HepG2 (cell line): ENCODE measurements at regions not wholly inside any gene's neighbourhood (a gene's known extent, or its start where the extent isn't known, plus 50 kb on each side); places are given as distances from the start of the nearest gene placed in this dataset.

Experiments
- ATAC-seq: fragments of 200-7000 bp; cut with Tn5 transposase; 3 replicates; pipeline ENCODE4 v1.9.1; 2020; ENCODE audit warnings: mild to moderate bottlenecking, moderate library complexity
- BruUV-seq: library from RNA; stranded (reverse); fragments of 400-500 nt; replicated peaks from 2 replicates; lab custom pipeline; 2021; lab: Mats Ljungman, UMichigan
- CTCF ChIA-PET: fragments of 300-600 bp; formaldehyde crosslinking; extraction: SDS; loops from one replicate; lab custom pipeline; 2021; ENCODE audit warnings: low total read pairs, inconsistent platforms, low intra/inter-chr PET ratio; lab: Yijun Ruan, JAX
- POLR2A ChIA-PET: fragments of 350-600 bp; sonication (Branson Sonifier 250); formaldehyde crosslinking; loops from one replicate; lab custom pipeline; 2020; ENCODE audit warnings: antibody characterized with exemption, inconsistent platforms; lab: Yijun Ruan, JAX
- DNase-seq: peaks from one replicate; pipeline ENCODE4 v3.0.0-alpha.2; 2015; ENCODE audit warnings: low spot score
- FAIRE-seq: peaks from 3 replicates; lab custom pipeline; 2011; peaks lifted over from hg19 to GRCh38; lab: Jason Lieb, UNC
- H2AFZ ChIP-seq: one replicate; pipeline ENCODE4 v1.6.1; 2011; ENCODE audit warnings: low read length, inconsistent platforms
- H3K27ac ChIP-seq: fragments of 300-600 bp; 3 replicates; pipeline ENCODE4 v1.8.0; 2011; ENCODE audit warnings: mixed run types, mild to moderate bottlenecking, mixed read lengths, low read length, inconsistent platforms; ENCODE audit not compliant: insufficient read depth; ENCODE audit errors: extremely low read length
- H3K27me3 ChIP-seq, 2 experiments: fragments of 200-600 bp in 1 of 2; 2 replicates in 1 of 2; 3 replicates in 1 of 2; pipeline versions ENCODE4 v1.6.0 to v1.8.0; 2011; ENCODE audit warnings: low read length in 2 of 2, mild to moderate bottlenecking in 2 of 2, moderate library complexity in 2 of 2, inconsistent platforms in 1 of 2; ENCODE audit not compliant: insufficient read depth in 2 of 2, control insufficient read depth in 1 of 2
- H3K36me3 ChIP-seq, 2 experiments: fragments of 200-600 bp in 1 of 2; replicated peaks in 1 of 2; 2 replicates in 1 of 2; 3 replicates in 1 of 2; pipeline versions ENCODE4 v1.5.1 to v1.8.0; 2011; ENCODE audit warnings: low read length in 2 of 2, inconsistent platforms in 1 of 2; ENCODE audit not compliant: insufficient read depth in 2 of 2, control insufficient read depth in 1 of 2
- H3K4me1 ChIP-seq: 2 replicates; pipeline ENCODE4 v1.5.1; 2012; ENCODE audit warnings: low read length, inconsistent platforms; ENCODE audit not compliant: insufficient read depth
- H3K4me2 ChIP-seq: 2 replicates; pipeline ENCODE4 v1.6.0; 2011; ENCODE audit warnings: low read depth, low read length, inconsistent platforms
- H3K4me3 ChIP-seq, 3 experiments: fragments of 200-600 bp in 1 of 3; sonication (generic), shearing (Covaris generic) in 1 of 3; replicated peaks in 1 of 3; 2 replicates each; pipeline ENCODE4 v1.5.1; 2011 to 2016; ENCODE audit warnings: low read length in 3 of 3, inconsistent platforms in 2 of 3, low read depth in 2 of 3, mild to moderate bottlenecking in 2 of 3, control low read depth in 1 of 3, mixed read lengths in 1 of 3; ENCODE audit not compliant: insufficient read depth in 1 of 3
- H3K79me2 ChIP-seq: one replicate; pipeline ENCODE4 v1.6.1; 2011; ENCODE audit warnings: low read length, inconsistent platforms; ENCODE audit not compliant: insufficient read depth
- H3K9ac ChIP-seq: 2 replicates; pipeline ENCODE4 v1.6.0; 2011; ENCODE audit warnings: mild to moderate bottlenecking, low read depth, low read length, inconsistent platforms; ENCODE audit not compliant: insufficient read depth
- H3K9me3 ChIP-seq: 2 replicates; pipeline ENCODE4 v1.5.1; 2012; ENCODE audit warnings: mild to moderate bottlenecking, low read length
- H4K20me1 ChIP-seq: 2 replicates; pipeline ENCODE4 v1.6.0; 2011; ENCODE audit warnings: inconsistent platforms, mild to moderate bottlenecking, low read length, moderate library complexity; ENCODE audit not compliant: insufficient read depth
- AHR ChIP-seq: IDR thresholded peaks from 2 replicates; pipeline ENCODE4 v1.6.1; 2018; ENCODE audit warnings: missing genetic modification reagents, missing compliant biosample characterization
- ATF5 ChIP-seq: sonication (generic); formaldehyde crosslinking; IDR thresholded peaks from 2 replicates; pipeline ENCODE4 v1.4.0; 2020; ENCODE audit warnings: mild to moderate bottlenecking, low read depth, missing genetic modification reagents
- ATF7-NPFF ChIP-seq: sonication (generic); formaldehyde crosslinking; IDR thresholded peaks from 2 replicates; pipeline ENCODE4 v1.8.1; 2023; ENCODE audit warnings: mild to moderate bottlenecking, low read depth, missing genetic modification reagents, moderate library complexity
- DR1 ChIP-seq: sonication (generic); formaldehyde crosslinking; IDR thresholded peaks from 2 replicates; pipeline ENCODE4 v1.8.0; 2021; ENCODE audit warnings: mild to moderate bottlenecking, missing genetic modification reagents, inconsistent platforms
- FOXA1 ChIP-seq, 2 experiments: fragments of 450-650 bp in 1 of 2; sonication (generic) in 1 of 2; formaldehyde crosslinking in 1 of 2; IDR thresholded peaks; 2 replicates each; pipeline versions ENCODE4 v1.4.0 to v1.6.1; 2016 to 2020; ENCODE audit warnings: missing genetic modification reagents in 1 of 2
- NR0B2 ChIP-seq: sonication (generic); formaldehyde crosslinking; IDR thresholded peaks from 2 replicates; pipeline ENCODE4 v1.4.0; 2020; ENCODE audit warnings: mild to moderate bottlenecking, missing genetic modification reagents
- RERE ChIP-seq: IDR thresholded peaks from 2 replicates; pipeline ENCODE4 v1.6.1; 2016; ENCODE audit warnings: low read depth, missing genetic modification reagents, missing compliant biosample characterization
- TEAD2 ChIP-seq: sonication (generic); formaldehyde crosslinking; IDR thresholded peaks from 2 replicates; pipeline ENCODE4 v1.9.0; 2021; ENCODE audit warnings: missing genetic modification reagents
- ZBTB33 ChIP-seq: sonication (generic); formaldehyde crosslinking; IDR thresholded peaks from 2 replicates; pipeline ENCODE4 v1.4.0; 2020; ENCODE audit warnings: missing genetic modification reagents
- ZNF292 ChIP-seq: sonication (generic); formaldehyde crosslinking; IDR thresholded peaks from 2 replicates; pipeline ENCODE4 v1.8.1; 2022; ENCODE audit warnings: mild to moderate bottlenecking, low read depth, missing genetic modification reagents, borderline replicate concordance
- ZNF331 ChIP-seq: sonication (generic); formaldehyde crosslinking; IDR thresholded peaks from 2 replicates; pipeline ENCODE4 v1.4.0; 2020; ENCODE audit warnings: missing genetic modification reagents
- ZNF382 ChIP-seq: sonication (generic); formaldehyde crosslinking; IDR thresholded peaks from 2 replicates; pipeline ENCODE4 v1.5.0; 2020; ENCODE audit warnings: missing genetic modification reagents, mild to moderate bottlenecking, borderline replicate concordance
- ZNF432 ChIP-seq: sonication (generic); formaldehyde crosslinking; IDR thresholded peaks from 2 replicates; pipeline ENCODE4 v1.5.0; 2020; ENCODE audit warnings: missing genetic modification reagents, mild to moderate bottlenecking, borderline replicate concordance
- ZNF513 ChIP-seq: sonication (generic); formaldehyde crosslinking; conservative IDR thresholded peaks from 2 replicates; pipeline ENCODE4 v1.5.0; 2020; ENCODE audit warnings: missing genetic modification reagents
- ZNF580 ChIP-seq: IDR thresholded peaks from 2 replicates; pipeline ENCODE4 v1.6.1; 2016; ENCODE audit warnings: low read depth, borderline replicate concordance
- WGBS: methylation state at CpG from one replicate; pipeline ENCODE4 v1.1.6; 2017; ENCODE audit warnings: low lambda C conversion rate; 5-methylcytosine and 5-hydroxymethylcytosine counted together
- in situ Hi-C: cut with HindIII; loops from 2 replicates; pipeline ENCODE4 v1.10.0; 2017; ENCODE audit warnings: low pct_unique_long_range_greater_than_20kb; ENCODE audit not compliant: extremely low pct_ligation_motif_present
- intact Hi-C: fragments of 100-400 bp; cut with micrococcal nuclease; formaldehyde crosslinking; loops from one replicate; pipeline ENCODE4 v1.10.0; 2022; ENCODE audit not compliant: unreplicated experiment

GRCh38 chr3:20700714-20701113 lies 514.7 kb upstream of the SGO1 start:
- Histone ChIP-seq H3K36me3 (no peaks in the 10 kb centered on the region), H3K4me2 (no peak overlapping the region), H3K9me3 (peaks cover 71% of the 10 kb centered on the region), H3K27ac (no peak overlapping the region), H3K27me3 (no peaks in the 10 kb centered on the region; a peak in 1 of 5 replicates), H3K79me2 (no peaks in the 10 kb centered on the region), H3K9ac (no peak overlapping the region), H3K4me1 (no peaks in the 10 kb centered on the region), H2AFZ (no peak overlapping the region), H3K4me3 (no peak overlapping the region), H4K20me1 (no peaks in the 10 kb centered on the region)
- BruUV-seq = no TSS peak
- no peak for ATAC-seq
- FAIRE-seq = no peak
- in situ Hi-C loops (no loop called here), intact Hi-C loops (no loop called here)
- 0% methylated on average over 2 of the region's 2 CpGs for WGBS
- ChIA-PET CTCF (no interaction called here), POLR2A (no interaction called here)
- DNase-seq = no peak
- TF ChIP-seq AHR (CRISPR knock-in tag) = no peak
- no peak for TF ChIP-seq ZNF331 (CRISPR knock-in tag)
- no peak for TF ChIP-seq NR0B2 (CRISPR knock-in tag)
- no peak for TF ChIP-seq TEAD2 (CRISPR knock-in tag)
- no peak for TF ChIP-seq DR1 (CRISPR knock-in tag)
- no peak for TF ChIP-seq RERE (CRISPR knock-in tag)
- no peak for TF ChIP-seq ZNF292
- no peak for TF ChIP-seq ZNF513 (CRISPR knock-in tag)
- no peak for TF ChIP-seq ZNF432 (CRISPR knock-in tag)
- TF ChIP-seq FOXA1 (IDR thresholded peaks at IDR 0.05) = no peak
- TF ChIP-seq FOXA1 (CRISPR knock-in tag; IDR thresholded peaks at IDR 0.05) = no peak
- TF ChIP-seq ZNF580 = no peak
- no peak for TF ChIP-seq ATF5 (CRISPR knock-in tag)
- no peak for TF ChIP-seq ATF7-NPFF (CRISPR knock-in tag)
- TF ChIP-seq ZNF382 (CRISPR knock-in tag) = no peak
- no peak for TF ChIP-seq ZBTB33 (CRISPR knock-in tag)
